ENCODE measurements at regions not wholly inside any gene's neighbourhood (a gene's known extent, or its start where the extent isn't known, plus 50 kb on each side); places are given as distances from the start of the nearest gene placed in this dataset.

GRCh38 chr6:62480544-62480943 lies 194.5 kb upstream of the KHDRBS2 start:
- TF ChIP-seq CTCF (IDR thresholded peaks at IDR 0.05; ENCODE audit: insufficient read depth, low read depth, low read length), result no peak
- TF ChIP-seq EZH2 (IDR thresholded peaks at IDR 0.05; ENCODE audit: insufficient read depth, low read length), result no peak

Measured in astrocyte (in vitro differentiated cells and primary cell).